Mesodermal cell (in vitro differentiated cells): ENCODE measurements at regions not wholly inside any gene's neighbourhood (a gene's known extent, or its start where the extent isn't known, plus 50 kb on each side); places are given as distances from the start of the nearest gene placed in this dataset.
"Not testable (repeated sequence)": the region's sequence is repeated elsewhere in the genome, so short reads cannot be mapped to it uniquely, and the experiment has no call there.

ENCODE experiments used
- H3K27ac ChIP-seq: 2 replicates; pipeline ENCODE4 v1.7.0; 2013; ENCODE audit warnings: mild to moderate bottlenecking, low read depth, low read length, moderate library complexity; ENCODE audit not compliant: severe bottlenecking
- H3K36me3 ChIP-seq: 2 replicates; pipeline ENCODE4 v1.7.1; 2013; ENCODE audit warnings: mild to moderate bottlenecking, low read length, moderate library complexity; ENCODE audit not compliant: control insufficient read depth, insufficient read depth
- H3K4me1 ChIP-seq: one replicate; pipeline ENCODE4 v1.7.1; 2013; ENCODE audit warnings: mild to moderate bottlenecking, low read length; ENCODE audit not compliant: insufficient read depth, control insufficient read depth, poor library complexity, severe bottlenecking
- H3K4me3 ChIP-seq: 2 replicates; pipeline ENCODE4 v1.7.0; 2013; ENCODE audit warnings: low read length, control low read depth, mild to moderate bottlenecking; ENCODE audit not compliant: insufficient read depth, poor library complexity, severe bottlenecking; ENCODE audit errors: extremely low read depth
- H3K9me3 ChIP-seq: 2 replicates; pipeline ENCODE4 v1.7.1; 2013; ENCODE audit warnings: mild to moderate bottlenecking, low read length, moderate library complexity; ENCODE audit not compliant: control insufficient read depth
- WGBS, 2 experiments: methylation state at CpG; one replicate each; pipeline ENCODE4 v1.1.5; 2013; ENCODE audit warnings: missing lambda C conversion rate in 2 of 2; ENCODE audit not compliant: insufficient coverage in 2 of 2; 5-methylcytosine and 5-hydroxymethylcytosine counted together

DNA sequence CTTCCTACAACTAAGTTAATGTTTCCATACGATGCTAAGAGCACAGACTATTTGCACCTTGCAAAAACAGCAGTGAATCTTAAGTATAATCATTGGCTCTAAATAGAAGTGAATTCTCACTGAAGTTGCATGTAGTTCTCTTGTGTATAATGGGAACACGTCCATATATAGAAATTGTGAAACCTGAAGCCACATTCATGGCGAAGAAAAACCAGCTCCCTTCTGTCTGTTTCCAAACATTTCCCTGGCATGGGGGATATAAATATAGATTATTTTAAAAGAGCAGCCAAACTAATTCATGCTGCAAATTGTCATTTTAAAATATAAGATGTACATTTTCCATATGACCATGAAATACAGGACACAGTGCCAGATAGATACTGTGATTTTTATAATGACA, 71.1 kb downstream of the TRAM1L1 start:
- WGBS, 2 experiments = no CpG with 5 or more reads among the region's 3 CpGs
- no peaks in the 10 kb centered on the region for H3K36me3 ChIP-seq
- no peaks in the 10 kb centered on the region for H3K4me1 ChIP-seq
- H3K9me3 ChIP-seq = no peaks in the 10 kb centered on the region
- H3K4me3 ChIP-seq = no peak overlapping the region
- H3K27ac ChIP-seq = no peak overlapping the region

GRCh38 chr4:117010671-117011070, 74.7 kb downstream of the TRAM1L1 start:
- Histone ChIP-seq H3K4me1 (no peaks in the 10 kb centered on the region), H3K9me3 (no peaks in the 10 kb centered on the region), H3K36me3 (no peaks in the 10 kb centered on the region), H3K4me3 (no peak overlapping the region), H3K27ac (no peak overlapping the region)
- no CpG with 5 or more reads among the region's 1 CpG for WGBS, 2 experiments

DNA sequence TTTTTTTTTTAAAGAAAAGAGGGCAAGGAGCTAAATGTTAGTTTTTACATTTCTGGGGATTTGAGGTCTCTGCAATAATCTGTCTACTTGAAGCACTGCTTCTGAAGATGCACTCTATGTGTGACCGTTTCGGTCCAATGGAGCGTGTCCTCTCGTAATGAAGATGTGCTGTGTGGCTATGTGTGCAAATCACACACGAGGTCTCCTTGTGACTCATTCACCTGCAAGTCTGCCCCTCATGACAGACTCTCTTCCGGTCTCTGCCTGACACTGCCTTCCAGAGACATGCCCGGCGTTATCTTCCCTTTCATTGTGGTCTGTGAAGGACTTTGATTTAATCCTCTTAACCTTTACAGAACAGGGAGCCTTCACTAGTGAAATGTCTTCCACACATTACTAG, 84.3 kb downstream of the TRAM1L1 start:
- 80 to 95% methylated on average over 2 to 8 of the region's 8 CpGs for WGBS, 2 experiments
- Histone ChIP-seq H3K9me3 (no peaks in the 10 kb centered on the region), H3K36me3 (no peaks in the 10 kb centered on the region), H3K4me1 (no peaks in the 10 kb centered on the region), H3K27ac (no peak overlapping the region), H3K4me3 (no peak overlapping the region)

DNA sequence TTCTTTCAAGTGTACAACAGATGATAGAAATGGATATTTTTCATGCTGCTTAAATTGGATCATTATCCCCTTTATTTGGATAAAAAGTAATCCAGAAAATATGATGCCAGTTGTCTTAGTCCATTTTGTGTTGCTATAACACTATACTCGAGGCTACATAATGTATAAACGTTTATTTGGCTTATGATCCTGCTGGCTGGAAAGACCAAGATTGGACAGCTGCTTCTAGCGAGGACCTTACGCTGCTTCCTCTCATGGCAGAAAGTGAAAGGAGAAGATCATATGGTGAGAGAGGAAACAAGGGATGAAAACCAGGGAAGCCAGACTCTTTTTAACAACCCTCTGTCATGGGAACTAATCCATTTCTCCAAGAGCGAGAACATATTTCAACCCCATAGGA, 102.7 kb downstream of the TRAM1L1 start:
- Histone ChIP-seq H3K4me3 (no peak overlapping the region), H3K27ac (no peak overlapping the region), H3K36me3 (no peaks in the 10 kb centered on the region), H3K4me1 (no peaks in the 10 kb centered on the region), H3K9me3 (no peaks in the 10 kb centered on the region)
- WGBS, 2 experiments = 76 to 94% methylated on average over 2 to 3 of the region's 5 CpGs

GRCh38 chr4:116980436-116980835, 104.9 kb downstream of the TRAM1L1 start:
- not testable (repeated sequence) for H3K4me1 ChIP-seq, H3K4me3 ChIP-seq, H3K27ac ChIP-seq, H3K9me3 ChIP-seq, H3K36me3 ChIP-seq
- whole genome bisulfite sequencing, 2 experiments = 91 to 93% methylated on average over 2 to 8 of the region's 12 CpGs

- H3K4me3 ChIP-seq = no peak overlapping the region
- H3K9me3 ChIP-seq = no peaks in the 10 kb centered on the region
- no peaks in the 10 kb centered on the region for H3K4me1 ChIP-seq
- no peaks in the 10 kb centered on the region for H3K36me3 ChIP-seq
- no peak overlapping the region for H3K27ac ChIP-seq
Observed at GRCh38 chr4:116959045-116959444, 126.3 kb downstream of the TRAM1L1 start.

- 83 to 87% methylated on average over 2 of the region's 3 CpGs for WGBS, 2 experiments
- Histone ChIP-seq H3K36me3 (no peaks in the 10 kb centered on the region), H3K4me3 (no peak overlapping the region), H3K4me1 (no peaks in the 10 kb centered on the region), H3K9me3 (no peaks in the 10 kb centered on the region), H3K27ac (no peak overlapping the region)
Observed at GRCh38 chr4:116953947-116954346, 131.4 kb downstream of the TRAM1L1 start.

- H3K36me3 ChIP-seq = no peaks in the 10 kb centered on the region
- H3K27ac ChIP-seq = no peak overlapping the region
- no peaks in the 10 kb centered on the region for H3K4me1 ChIP-seq
- 75 to 80% methylated on average over 1 to 4 of the region's 5 CpGs for WGBS, 2 experiments
- no peak overlapping the region for H3K4me3 ChIP-seq
- no peaks in the 10 kb centered on the region for H3K9me3 ChIP-seq
Observed at GRCh38 chr4:116952530-116953136, 132.7 kb downstream of the TRAM1L1 start.

DNA sequence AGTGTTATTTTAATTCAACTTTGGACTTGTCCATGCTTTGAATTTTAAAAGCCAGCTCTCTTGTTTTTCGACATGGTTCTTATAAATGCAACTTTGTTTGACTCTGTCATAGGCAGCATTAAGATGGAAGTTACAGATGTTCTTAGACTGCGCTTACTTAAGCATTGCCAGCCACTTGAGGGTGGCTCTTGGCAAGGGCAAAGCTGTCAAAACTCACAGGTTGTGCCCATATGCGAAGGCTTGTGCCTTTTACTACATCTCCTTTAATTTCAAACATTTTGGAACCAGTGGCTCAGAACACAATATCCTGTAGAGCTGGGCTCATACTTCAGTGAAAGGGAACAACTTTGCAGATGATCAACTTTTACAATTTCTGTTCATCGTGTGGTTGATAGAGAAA, 135.5 kb downstream of the TRAM1L1 start:
- 80 to 90% methylated on average over 3 to 4 of the region's 4 CpGs for WGBS, 2 experiments
- Histone ChIP-seq H3K36me3 (no peaks in the 10 kb centered on the region), H3K27ac (no peak overlapping the region), H3K4me3 (no peak overlapping the region), H3K9me3 (no peaks in the 10 kb centered on the region), H3K4me1 (no peaks in the 10 kb centered on the region)

- H3K4me1 ChIP-seq = no peaks in the 10 kb centered on the region
- no CpG with 5 or more reads among the region's 3 CpGs for WGBS, 2 experiments
- no peaks in the 10 kb centered on the region for H3K9me3 ChIP-seq
- no peaks in the 10 kb centered on the region for H3K36me3 ChIP-seq
- H3K27ac ChIP-seq = no peak overlapping the region
- no peak overlapping the region for H3K4me3 ChIP-seq
Observed at GRCh38 chr4:116942315-116942714, 143.1 kb downstream of the TRAM1L1 start.

GRCh38 chr4:116930329-116930728, 155.0 kb downstream of the TRAM1L1 start:
- no peaks in the 10 kb centered on the region for H3K4me1 ChIP-seq
- no peak overlapping the region for H3K4me3 ChIP-seq
- H3K9me3 ChIP-seq = no peaks in the 10 kb centered on the region
- H3K27ac ChIP-seq = no peak overlapping the region
- no peaks in the 10 kb centered on the region for H3K36me3 ChIP-seq
- WGBS, 2 experiments = no CpG with 5 or more reads among the region's 1 CpG
